SJSA1 (cell line): ENCODE measurements at regions not wholly inside any gene's neighbourhood (a gene's known extent, or its start where the extent isn't known, plus 50 kb on each side); places are given as distances from the start of the nearest gene placed in this dataset.
"Not testable (repeated sequence)": the region's sequence is repeated elsewhere in the genome, so short reads cannot be mapped to it uniquely, and the experiment has no call there.

Experiments
- DNase-seq, 2 experiments: peaks; one replicate each; pipeline ENCODE4 v3.0.0-alpha.2; 2015 to 2020; ENCODE audit warnings: low spot score in 2 of 2, low read depth in 1 of 2
- H3K27ac ChIP-seq: fragments of 250-450 bp; sonication (Bioruptor Pico); 2 replicates; pipeline ENCODE4 v1.5.1; 2020; ENCODE audit warnings: mild to moderate bottlenecking, moderate library complexity
- H3K27me3 ChIP-seq: fragments of 250-450 bp; sonication (Bioruptor Pico); replicated peaks from 2 replicates; pipeline ENCODE4 v1.5.1; 2020; ENCODE audit warnings: mild to moderate bottlenecking, moderate library complexity
- H3K36me3 ChIP-seq: fragments of 250-450 bp; sonication (Bioruptor Pico); 2 replicates; pipeline ENCODE4 v1.5.1; 2020; ENCODE audit warnings: mild to moderate bottlenecking
- H3K4me1 ChIP-seq: fragments of 250-450 bp; sonication (Bioruptor Pico); replicated peaks from 2 replicates; pipeline ENCODE4 v1.6.1; 2021; ENCODE audit warnings: mild to moderate bottlenecking
- H3K4me3 ChIP-seq: fragments of 250-450 bp; sonication (Bioruptor Pico); 2 replicates; pipeline ENCODE4 v1.5.1; 2020; ENCODE audit warnings: mild to moderate bottlenecking
- H3K9me3 ChIP-seq: fragments of 250-450 bp; sonication (Bioruptor Pico); replicated peaks from 2 replicates; pipeline ENCODE4 v1.5.1; 2020; ENCODE audit warnings: mild to moderate bottlenecking

DNA sequence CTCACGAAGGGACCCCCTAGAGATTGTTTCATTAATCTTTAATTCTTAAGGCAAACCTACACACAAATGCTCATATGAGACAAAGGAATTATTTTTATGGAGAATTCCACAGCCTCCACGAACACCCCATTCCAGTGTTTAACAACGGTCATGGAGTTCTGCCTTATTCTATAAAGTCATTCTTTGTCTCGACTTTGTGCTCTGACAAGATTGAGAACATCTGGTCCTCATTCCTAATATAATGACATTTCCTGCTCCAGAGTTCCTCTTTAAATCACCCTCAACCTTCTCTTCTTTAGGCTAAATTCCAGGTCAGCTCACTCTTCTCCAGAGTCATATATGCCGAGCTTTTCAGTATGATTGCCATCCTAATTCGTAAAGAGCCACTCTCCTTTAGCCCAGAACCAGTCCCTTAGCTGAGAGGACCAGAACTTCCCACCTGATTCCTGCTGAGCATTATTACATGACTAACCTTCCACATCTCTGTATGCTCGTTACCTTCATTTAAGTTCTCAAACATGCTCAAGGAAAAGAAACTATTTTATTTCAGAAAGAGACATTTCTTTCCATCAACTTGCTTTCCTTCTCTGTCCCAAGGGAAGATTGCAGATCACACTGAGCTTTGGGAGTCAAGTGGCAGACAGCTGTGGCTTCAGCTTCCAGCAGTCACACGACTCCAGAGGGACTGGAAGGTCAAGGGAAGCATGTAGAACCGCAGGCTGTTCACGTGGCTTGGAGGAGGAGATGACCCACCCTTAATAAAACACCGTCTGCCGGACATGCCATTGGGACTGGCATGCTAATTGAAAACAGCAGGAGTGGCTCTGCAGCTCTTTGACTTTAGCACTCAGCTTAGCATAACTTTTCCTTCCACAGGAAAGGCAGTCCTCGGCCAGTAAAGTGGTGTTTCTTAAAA, 467.1 kb upstream of the HSF2 start:
- H3K27ac ChIP-seq, result peak overlapping the region; percentile 79
- H3K4me3 ChIP-seq, result no peak overlapping the region
- peak; percentile 87 to 90 for DNase-seq
- no peaks in the 10 kb centered on the region for H3K9me3 ChIP-seq
- H3K36me3 ChIP-seq, result no peaks in the 10 kb centered on the region
- H3K27me3 ChIP-seq, result no peaks in the 10 kb centered on the region
- peaks cover 18% of the 10 kb centered on the region for H3K4me1 ChIP-seq

DNA sequence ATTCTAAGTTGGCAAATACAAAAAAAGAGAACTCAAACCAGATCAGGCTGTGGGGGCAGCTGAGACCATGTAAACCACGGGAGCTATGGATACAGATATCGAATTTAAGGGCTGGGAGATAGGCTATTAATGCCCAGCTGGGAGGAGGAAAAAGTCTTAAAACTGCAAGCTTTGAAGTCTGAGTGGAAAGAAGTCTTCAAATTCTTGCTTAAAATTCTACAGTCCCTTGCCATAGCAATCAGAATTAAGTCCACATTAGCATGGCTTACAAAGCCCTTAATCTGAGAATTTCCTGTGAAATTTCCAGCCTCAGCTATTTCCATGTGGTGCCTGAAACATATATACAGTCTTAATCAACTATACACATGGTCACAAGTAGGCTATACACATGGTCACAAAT, 465.0 kb upstream of the HSF2 start:
- H3K27ac ChIP-seq, result no peak overlapping the region
- H3K4me1 ChIP-seq, result peaks cover 18% of the 10 kb centered on the region
- no peaks in the 10 kb centered on the region for H3K9me3 ChIP-seq
- no peak overlapping the region for H3K4me3 ChIP-seq
- H3K27me3 ChIP-seq, result no peaks in the 10 kb centered on the region
- no peaks in the 10 kb centered on the region for H3K36me3 ChIP-seq
- DNase-seq, result no peak

DNA sequence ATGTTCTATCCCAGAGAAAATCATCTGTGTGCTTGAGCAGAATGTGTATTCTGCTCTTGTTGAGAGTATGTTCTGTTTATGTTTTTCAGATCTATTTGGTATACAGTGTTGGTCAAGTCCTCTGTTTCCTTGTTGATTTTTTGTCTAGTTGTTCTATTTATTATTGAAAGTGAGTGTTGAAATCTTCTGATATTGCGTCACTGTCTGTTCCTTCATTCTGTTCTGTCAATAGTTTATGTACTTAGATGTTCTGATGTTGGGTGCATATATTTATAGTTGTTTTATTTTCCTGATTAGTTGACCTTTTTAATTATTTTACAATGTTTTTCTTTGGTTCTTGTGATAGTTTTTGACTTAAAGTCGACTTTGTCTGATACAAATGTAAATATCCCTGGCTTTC, 458.7 kb upstream of the HSF2 start:
- Histone ChIP-seq H3K36me3 (no peaks in the 10 kb centered on the region), H3K27ac (no peak overlapping the region), H3K9me3 (no peaks in the 10 kb centered on the region), H3K4me1 (no peaks in the 10 kb centered on the region), H3K27me3 (no peaks in the 10 kb centered on the region), H3K4me3 (no peak overlapping the region)
- no peak for DNase-seq

DNA sequence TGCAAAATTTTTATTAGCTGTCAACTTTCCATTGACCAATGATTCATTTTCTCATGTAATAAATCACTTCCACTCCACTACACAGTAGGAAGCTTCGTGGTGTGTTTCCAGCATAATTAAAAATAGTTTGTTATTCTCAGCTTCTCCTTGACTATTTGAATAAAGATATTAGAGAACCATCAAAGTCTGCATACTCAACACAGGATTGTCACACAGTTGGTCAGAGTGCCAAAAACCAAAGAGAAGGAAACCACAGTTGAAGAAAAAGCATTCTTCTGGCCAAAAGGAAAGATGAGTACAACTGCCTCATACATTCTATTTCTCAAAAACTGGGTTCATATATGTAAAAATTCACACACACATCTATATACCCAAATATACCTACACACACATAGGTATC, 455.1 kb upstream of the HSF2 start:
- no peak overlapping the region for H3K27ac ChIP-seq
- no peak overlapping the region for H3K4me3 ChIP-seq
- no peak for DNase-seq
- H3K9me3 ChIP-seq, result no peaks in the 10 kb centered on the region
- no peaks in the 10 kb centered on the region for H3K36me3 ChIP-seq
- no peaks in the 10 kb centered on the region for H3K27me3 ChIP-seq
- no peaks in the 10 kb centered on the region for H3K4me1 ChIP-seq

DNA sequence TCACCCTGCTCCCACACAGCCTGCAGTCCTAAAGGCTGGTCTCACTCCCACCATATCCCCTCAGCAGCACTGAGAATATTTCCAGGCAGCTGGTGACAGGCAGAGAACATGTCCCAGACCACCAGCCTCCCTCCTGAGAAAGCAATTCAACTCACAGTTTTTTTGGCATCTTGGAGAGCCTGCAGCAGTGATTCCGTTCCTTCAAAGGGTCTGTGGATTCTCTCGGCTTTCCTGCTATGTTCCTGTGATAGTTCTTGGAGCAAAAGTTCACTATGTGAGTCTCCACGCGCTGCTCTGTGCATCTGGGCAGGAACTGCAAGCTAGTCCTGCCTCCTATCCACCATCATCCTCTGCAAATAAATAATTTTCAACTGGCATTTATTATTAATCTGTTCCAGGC, 448.3 kb upstream of the HSF2 start:
- no peak overlapping the region for H3K27ac ChIP-seq
- H3K27me3 ChIP-seq, result no peaks in the 10 kb centered on the region
- no peaks in the 10 kb centered on the region for H3K36me3 ChIP-seq
- H3K4me3 ChIP-seq, result no peak overlapping the region
- H3K4me1 ChIP-seq, result peaks cover 17% of the 10 kb centered on the region
- no peaks in the 10 kb centered on the region for H3K9me3 ChIP-seq
- no peak for DNase-seq

DNA sequence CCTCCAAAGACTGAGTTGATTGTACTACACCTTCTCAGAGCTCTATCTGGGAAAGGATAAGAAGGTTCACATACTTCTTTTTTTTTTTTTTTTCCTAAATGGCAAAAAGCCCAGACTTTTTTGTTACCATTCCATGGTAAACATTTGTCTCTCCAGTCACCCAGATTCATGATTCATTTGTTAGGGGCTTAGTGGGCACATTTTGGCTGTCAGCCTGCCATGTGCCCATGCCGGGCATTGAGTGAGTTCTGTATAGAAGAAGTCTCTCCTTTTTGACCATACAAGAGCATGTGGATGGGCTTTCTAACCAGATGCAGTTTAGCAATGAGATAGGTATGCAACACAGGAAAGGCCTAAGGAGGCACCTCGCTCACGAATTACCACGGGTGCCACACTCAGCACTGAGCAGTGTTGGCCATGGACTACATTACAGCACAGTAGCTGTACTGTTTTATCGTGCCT, 447.5 kb upstream of the HSF2 start:
- Histone ChIP-seq H3K9me3 (no peaks in the 10 kb centered on the region), H3K27ac (peak overlapping the region; percentile 19; the same call in 1 of the 2 replicates), H3K4me1 (peaks cover 17% of the 10 kb centered on the region), H3K36me3 (no peaks in the 10 kb centered on the region), H3K4me3 (no peak overlapping the region), H3K27me3 (no peaks in the 10 kb centered on the region)
- DNase-seq, result peak; percentile 62 to 82

DNA sequence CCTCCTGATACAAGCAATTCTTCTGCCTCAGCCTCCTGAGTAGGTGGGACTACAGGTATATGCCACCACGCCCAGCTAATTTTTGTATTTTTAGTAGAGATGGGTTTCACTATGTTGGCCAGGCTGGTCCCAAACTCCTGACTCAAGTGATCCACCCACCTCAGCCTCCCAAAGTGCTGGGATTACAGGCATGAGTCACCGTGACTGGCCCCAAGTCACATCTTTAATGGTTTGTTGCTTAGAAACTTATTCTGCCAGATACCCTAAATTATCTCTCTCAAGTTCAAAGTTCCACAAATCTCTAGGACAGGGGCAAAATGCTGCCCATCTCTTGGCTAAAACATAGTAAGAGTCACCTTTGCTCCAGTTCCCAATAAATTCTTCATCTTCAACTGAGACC, 444.1 kb upstream of the HSF2 start:
- not testable (repeated sequence) for H3K4me3 ChIP-seq, H3K36me3 ChIP-seq, H3K27ac ChIP-seq, DNase-seq, H3K9me3 ChIP-seq, H3K27me3 ChIP-seq
- peaks cover 17% of the 10 kb centered on the region for H3K4me1 ChIP-seq

DNA sequence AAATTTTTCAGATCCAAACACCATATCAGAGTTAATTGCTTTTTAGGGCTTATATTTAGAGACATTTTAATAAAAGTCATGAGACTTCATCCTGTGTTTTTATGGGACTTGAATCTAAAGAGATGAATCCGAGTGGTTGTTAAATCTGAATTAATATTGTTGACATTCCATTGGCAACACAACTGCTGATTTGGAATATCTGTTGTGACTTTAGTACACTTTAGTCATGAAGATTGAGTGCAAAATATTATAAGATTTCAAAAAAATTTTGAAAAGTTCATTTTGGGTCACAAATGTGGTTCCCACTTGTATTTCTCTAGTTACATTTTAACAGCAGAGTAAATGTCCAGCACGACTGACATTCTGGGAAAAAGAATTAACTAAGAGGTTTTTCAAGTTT, 442.7 kb upstream of the HSF2 start:
- H3K4me3 ChIP-seq, result no peak overlapping the region
- no peaks in the 10 kb centered on the region for H3K27me3 ChIP-seq
- no peak for DNase-seq
- peaks cover 10% of the 10 kb centered on the region for H3K4me1 ChIP-seq
- H3K9me3 ChIP-seq, result no peaks in the 10 kb centered on the region
- no peak overlapping the region for H3K27ac ChIP-seq
- no peaks in the 10 kb centered on the region for H3K36me3 ChIP-seq

DNA sequence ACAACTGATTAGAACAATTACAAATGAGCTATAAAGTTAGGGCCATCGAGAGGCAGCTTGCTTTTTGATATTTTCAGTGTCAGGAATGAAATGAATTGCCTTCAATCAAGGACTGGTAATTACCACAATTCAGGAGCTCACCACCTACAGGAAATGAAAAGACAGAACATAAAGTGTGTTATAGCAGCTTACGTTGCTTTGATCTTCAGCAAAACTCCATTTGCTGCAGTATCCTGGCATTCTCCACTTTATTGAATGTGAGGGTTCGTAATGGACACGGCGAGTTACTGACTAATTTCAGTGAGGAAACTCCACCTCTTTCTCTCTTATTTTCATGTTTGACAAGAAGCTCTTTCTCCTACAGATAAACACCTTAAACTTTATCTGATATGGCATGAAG, 440.0 kb upstream of the HSF2 start:
- Histone ChIP-seq H3K4me1 (no peaks in the 10 kb centered on the region), H3K9me3 (no peaks in the 10 kb centered on the region), H3K27ac (no peak overlapping the region), H3K27me3 (no peaks in the 10 kb centered on the region), H3K36me3 (no peaks in the 10 kb centered on the region), H3K4me3 (no peak overlapping the region)
- DNase-seq, result no peak

DNA sequence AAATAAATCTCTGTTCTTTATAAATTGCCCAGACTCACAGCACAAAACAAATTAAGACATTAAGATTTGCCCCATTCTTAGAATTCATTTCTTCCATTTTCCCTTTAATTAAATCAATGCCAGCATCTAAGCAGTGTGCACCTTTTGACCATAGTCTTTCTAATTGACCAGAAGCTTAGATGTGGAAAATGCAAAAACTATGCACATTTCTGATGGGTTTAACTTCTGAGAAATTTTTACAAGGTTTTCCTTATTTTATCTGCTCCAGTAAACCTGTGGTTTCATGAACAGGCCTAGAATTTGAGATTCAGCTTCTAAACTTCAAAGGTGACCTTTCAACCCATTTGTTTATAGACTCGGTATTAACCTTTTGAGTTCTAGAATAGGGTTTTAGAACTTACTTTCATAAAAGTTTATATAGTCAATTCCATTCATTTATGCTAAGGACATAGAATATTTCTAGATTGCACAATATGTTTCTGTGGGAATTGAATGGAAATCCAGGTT, 437.8 kb upstream of the HSF2 start:
- no peaks in the 10 kb centered on the region for H3K9me3 ChIP-seq
- no peaks in the 10 kb centered on the region for H3K4me1 ChIP-seq
- H3K27me3 ChIP-seq, result no peaks in the 10 kb centered on the region
- no peak overlapping the region for H3K4me3 ChIP-seq
- no peak overlapping the region for H3K27ac ChIP-seq
- no peak for DNase-seq
- no peaks in the 10 kb centered on the region for H3K36me3 ChIP-seq

DNA sequence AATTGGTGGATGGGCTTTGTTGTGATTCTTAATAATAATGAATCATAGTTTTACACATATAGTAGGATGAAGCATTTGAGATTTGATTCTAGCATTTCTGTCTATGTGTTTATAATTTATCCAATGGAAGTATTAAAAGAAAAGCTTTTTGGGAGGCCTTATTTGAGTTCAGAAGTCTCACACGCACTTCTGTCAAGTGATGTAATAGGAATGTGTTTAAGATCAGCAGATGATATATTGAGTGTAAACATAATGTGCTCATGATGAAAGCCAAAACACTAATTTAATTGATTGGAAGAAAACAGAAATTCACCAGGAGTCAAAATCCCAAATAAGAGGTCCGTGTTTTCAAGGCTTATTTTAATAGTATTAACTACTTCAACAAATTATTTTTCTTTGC, 435.6 kb upstream of the HSF2 start:
- DNase-seq, result no peak
- Histone ChIP-seq H3K4me3 (no peak overlapping the region), H3K4me1 (no peaks in the 10 kb centered on the region), H3K27ac (no peak overlapping the region), H3K9me3 (no peaks in the 10 kb centered on the region), H3K27me3 (no peaks in the 10 kb centered on the region), H3K36me3 (no peaks in the 10 kb centered on the region)

DNA sequence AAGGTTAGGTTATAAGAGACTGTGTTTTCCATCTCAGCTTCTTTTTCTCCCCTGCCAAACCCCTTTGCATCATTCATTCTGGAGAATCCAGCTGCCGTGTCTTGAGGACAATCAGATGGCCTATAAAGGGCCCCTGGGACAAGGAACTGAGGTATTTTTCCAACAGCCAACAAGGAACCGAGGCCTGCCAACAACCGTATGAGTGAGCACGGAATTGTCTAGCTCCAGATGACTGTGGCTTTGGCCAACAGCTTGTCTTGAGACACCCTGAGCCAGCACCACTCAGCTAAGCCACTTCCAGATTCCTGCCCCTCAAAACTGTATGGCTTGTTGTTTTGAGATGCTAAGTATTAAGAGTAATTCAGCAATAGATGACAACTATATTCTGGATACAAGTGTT, 433.7 kb upstream of the HSF2 start:
- no peaks in the 10 kb centered on the region for H3K9me3 ChIP-seq
- no peak overlapping the region for H3K4me3 ChIP-seq
- H3K4me1 ChIP-seq, result no peaks in the 10 kb centered on the region
- H3K27me3 ChIP-seq, result no peaks in the 10 kb centered on the region
- H3K36me3 ChIP-seq, result no peaks in the 10 kb centered on the region
- H3K27ac ChIP-seq, result no peak overlapping the region
- no peak for DNase-seq

DNA sequence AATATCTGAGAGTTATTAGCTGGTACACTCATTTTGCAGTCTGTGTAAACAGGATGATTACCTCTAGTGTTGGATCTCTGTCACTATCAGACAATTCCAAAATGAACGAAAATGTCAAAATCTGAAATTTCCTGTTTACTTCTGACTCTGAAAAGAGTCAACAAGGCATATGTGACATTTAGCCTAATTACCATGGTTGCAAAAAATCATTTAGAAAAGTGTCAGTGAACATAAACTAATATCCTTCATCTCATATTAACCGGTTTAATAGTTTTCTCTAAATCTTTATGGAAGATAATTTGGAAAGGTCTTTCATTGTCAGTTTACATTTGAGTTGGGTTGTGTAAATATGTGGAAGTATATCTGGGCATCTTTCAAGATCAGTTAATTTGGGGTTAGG, 431.8 kb upstream of the HSF2 start:
- Histone ChIP-seq H3K4me3 (no peak overlapping the region), H3K4me1 (peaks cover 14% of the 10 kb centered on the region), H3K9me3 (no peaks in the 10 kb centered on the region), H3K27ac (no peak overlapping the region), H3K27me3 (no peaks in the 10 kb centered on the region), H3K36me3 (no peaks in the 10 kb centered on the region)
- DNase-seq, result no peak

DNA sequence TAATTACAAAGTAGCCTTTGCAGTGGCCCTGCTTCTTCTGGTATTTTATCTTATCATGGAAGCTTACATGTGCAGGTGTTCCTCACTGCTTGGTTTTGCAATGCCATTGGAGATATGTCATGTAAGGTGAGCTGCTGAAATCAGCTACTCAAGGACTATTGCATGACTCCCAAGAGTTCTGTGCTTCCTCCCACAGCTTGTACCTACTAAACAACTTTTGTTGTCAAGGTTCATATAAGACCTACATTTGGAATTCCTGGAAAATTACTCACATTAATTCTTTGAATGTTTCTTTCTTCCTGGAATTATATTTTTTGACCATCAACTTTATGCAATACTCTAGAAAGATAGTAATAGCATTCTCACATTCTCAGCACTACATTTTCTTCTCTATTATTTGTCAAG, 427.5 kb upstream of the HSF2 start:
- Histone ChIP-seq H3K4me3 (no peak overlapping the region), H3K9me3 (no peaks in the 10 kb centered on the region), H3K36me3 (no peaks in the 10 kb centered on the region), H3K27me3 (no peaks in the 10 kb centered on the region), H3K4me1 (peaks cover 17% of the 10 kb centered on the region), H3K27ac (peak overlapping the region; percentile 74)
- peak in 1 of 2 experiments; percentile 49 for DNase-seq
